ENCODE measurements at regions not wholly inside any gene's neighbourhood (a gene's known extent, or its start where the extent isn't known, plus 50 kb on each side); places are given as distances from the start of the nearest gene placed in this dataset.

GRCh38 chr4:23733476-23733875 is 156.4 kb downstream of the PPARGC1A start:
- DNase-seq (no peak), FAIRE-seq (no peak)
- Histone ChIP-seq H3K36me3 (ENCODE audit: control insufficient read depth in 2 of 3, insufficient read depth in 3 of 3, low read length in 3 of 3) (no peaks in the 10 kb centered on the region), H3K9ac (ENCODE audit: low read length in 3 of 3) (peak overlapping the region in 1 of 3 donors; percentile 29), H3K27ac (ENCODE audit: low read depth in 2 of 2, low read length in 2 of 2) (peak overlapping the region; percentile 82 to 90), H3K27me3 (ENCODE audit: control insufficient read depth, insufficient read depth, low read length) (no peaks in the 10 kb centered on the region), H3K9me3 (ENCODE audit: control insufficient read depth in 2 of 3, insufficient read depth in 1 of 3, low read length in 3 of 3) (no peaks in the 10 kb centered on the region), H3K4me3 (ENCODE audit: low read length in 3 of 3) (no peak overlapping the region), H3K4me1 (ENCODE audit: control insufficient read depth in 2 of 3, insufficient read depth in 2 of 3, low read depth in 1 of 3, low read length in 3 of 3) (peaks cover 0 to 35% (median 5%) of the 10 kb centered on the region in 3 donors)
- TF ChIP-seq CTCF (IDR thresholded peaks at IDR 0.05; ENCODE audit: borderline replicate concordance, extremely low read depth, insufficient read depth): no peak
- intact Hi-C loops (cut with DNase I): no loop called here

- Histone ChIP-seq H3K9ac (ENCODE audit: low read length in 3 of 3) (no peak overlapping the region), H3K36me3 (ENCODE audit: control insufficient read depth in 2 of 3, insufficient read depth in 3 of 3, low read length in 3 of 3) (no peaks in the 10 kb centered on the region), H3K27ac (ENCODE audit: low read depth in 2 of 2, low read length in 2 of 2) (no peak overlapping the region), H3K4me3 (ENCODE audit: low read length in 3 of 3) (no peak overlapping the region), H3K4me1 (ENCODE audit: control insufficient read depth in 2 of 3, insufficient read depth in 2 of 3, low read depth in 1 of 3, low read length in 3 of 3) (peaks cover 0 to 24% (median 5%) of the 10 kb centered on the region in 3 donors), H3K9me3 (ENCODE audit: control insufficient read depth in 2 of 3, insufficient read depth in 1 of 3, low read length in 3 of 3) (no peaks in the 10 kb centered on the region), H3K27me3 (ENCODE audit: control insufficient read depth, insufficient read depth, low read length) (no peaks in the 10 kb centered on the region)
- intact Hi-C loops (cut with DNase I): no loop called here
- no peak for FAIRE-seq
- TF ChIP-seq CTCF (IDR thresholded peaks at IDR 0.05; ENCODE audit: borderline replicate concordance, extremely low read depth, insufficient read depth): no peak
- DNase-seq: no peak
These were observed 158.8 kb downstream of the PPARGC1A start for GRCh38 chr4:23730998-23731397.

DNA sequence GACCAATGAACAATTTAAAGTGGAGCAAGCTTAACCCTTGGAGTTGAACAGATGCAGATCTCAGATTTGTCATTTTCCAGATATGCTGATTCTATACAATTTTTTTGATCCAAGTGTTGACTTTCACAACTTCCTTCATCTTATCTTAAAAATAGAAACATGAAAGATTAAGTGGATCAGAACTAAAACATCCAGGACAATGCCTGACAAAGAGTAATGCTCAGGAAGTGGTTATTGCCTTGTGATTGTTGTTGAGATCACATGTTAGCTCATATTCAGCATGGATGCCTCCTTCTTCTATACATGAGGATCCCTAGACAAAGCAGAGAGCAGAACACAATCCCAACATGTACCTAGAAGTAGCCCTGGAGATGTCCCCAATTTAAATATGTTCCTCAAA is 160.9 kb downstream of the PPARGC1A start:
- no peak overlapping the region for H3K9ac ChIP-seq (ENCODE audit: low read length in 3 of 3)
- no peaks in the 10 kb centered on the region for H3K9me3 ChIP-seq (ENCODE audit: control insufficient read depth in 2 of 3, insufficient read depth in 1 of 3, low read length in 3 of 3)
- no peaks in the 10 kb centered on the region for H3K36me3 ChIP-seq (ENCODE audit: control insufficient read depth in 2 of 3, insufficient read depth in 3 of 3, low read length in 3 of 3)
- DNase-seq: no peak
- no peak for FAIRE-seq
- intact Hi-C loops (cut with DNase I): no loop called here
- H3K4me3 ChIP-seq (ENCODE audit: low read length in 3 of 3): no peak overlapping the region
- H3K27ac ChIP-seq (ENCODE audit: low read depth in 2 of 2, low read length in 2 of 2): no peak overlapping the region
- H3K4me1 ChIP-seq (ENCODE audit: control insufficient read depth in 2 of 3, insufficient read depth in 2 of 3, low read depth in 1 of 3, low read length in 3 of 3): peaks cover 0 to 14% (median 3%) of the 10 kb centered on the region in 3 donors
- no peaks in the 10 kb centered on the region for H3K27me3 ChIP-seq (ENCODE audit: control insufficient read depth, insufficient read depth, low read length)
- no peak for TF ChIP-seq CTCF (IDR thresholded peaks at IDR 0.05; ENCODE audit: borderline replicate concordance, extremely low read depth, insufficient read depth)

DNA sequence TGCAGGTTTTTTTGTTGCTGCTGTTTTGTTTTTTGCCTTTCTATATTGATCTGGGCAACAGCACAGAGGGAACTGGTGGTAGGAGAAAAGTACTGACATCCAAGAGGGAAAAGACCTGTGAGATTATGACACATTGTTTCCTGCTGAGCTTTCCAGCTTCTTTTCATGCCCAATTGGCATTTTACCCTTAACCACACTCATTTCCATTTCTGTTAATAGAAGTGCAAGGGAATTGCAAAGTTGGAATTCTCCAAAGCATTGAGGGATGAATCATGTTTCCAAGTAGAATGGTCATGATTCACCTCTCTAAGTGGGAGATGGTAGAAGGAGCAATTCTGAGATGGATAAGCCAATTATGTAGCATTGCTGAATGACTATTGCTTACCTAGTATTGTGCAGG is 161.5 kb downstream of the PPARGC1A start:
- intact Hi-C loops (cut with DNase I): no loop called here
- FAIRE-seq: no peak
- no peak overlapping the region for H3K27ac ChIP-seq (ENCODE audit: low read depth in 2 of 2, low read length in 2 of 2)

More for the DNA sequence above, 161.5 kb downstream of the PPARGC1A start:
- no peaks in the 10 kb centered on the region for H3K36me3 ChIP-seq (ENCODE audit: control insufficient read depth in 2 of 3, insufficient read depth in 3 of 3, low read length in 3 of 3)
- H3K27me3 ChIP-seq (ENCODE audit: control insufficient read depth, insufficient read depth, low read length): no peaks in the 10 kb centered on the region
- no peak for DNase-seq
- no peak overlapping the region for H3K9ac ChIP-seq (ENCODE audit: low read length in 3 of 3)
- peaks cover 0 to 8% (median under 1%) of the 10 kb centered on the region in 3 donors for H3K4me1 ChIP-seq (ENCODE audit: control insufficient read depth in 2 of 3, insufficient read depth in 2 of 3, low read depth in 1 of 3, low read length in 3 of 3)
- H3K9me3 ChIP-seq (ENCODE audit: control insufficient read depth in 2 of 3, insufficient read depth in 1 of 3, low read length in 3 of 3): no peaks in the 10 kb centered on the region
- TF ChIP-seq CTCF (IDR thresholded peaks at IDR 0.05; ENCODE audit: borderline replicate concordance, extremely low read depth, insufficient read depth): no peak
- no peak overlapping the region for H3K4me3 ChIP-seq (ENCODE audit: low read length in 3 of 3)
